SU-DHL-6 (cell line): ENCODE measurements at regions not wholly inside any gene's neighbourhood (a gene's known extent, or its start where the extent isn't known, plus 50 kb on each side); places are given as distances from the start of the nearest gene placed in this dataset.

Source experiments
- H2AFZ ChIP-seq: fragments of 200-600 bp; sonication (generic); 2 replicates; pipeline ENCODE4 v1.6.1; 2014; ENCODE audit warnings: low read depth, mild to moderate bottlenecking, moderate library complexity, mixed read lengths, antibody characterized with exemption, low read length; ENCODE audit not compliant: severe bottlenecking
- H3F3A ChIP-seq: fragments of 200-600 bp; shearing (Covaris generic); 2 replicates; pipeline ENCODE4 v1.6.0; 2016; ENCODE audit warnings: antibody characterized with exemption, mild to moderate bottlenecking; ENCODE audit not compliant: insufficient read depth
- H3K27ac ChIP-seq: fragments of 200-600 bp; sonication (generic); 2 replicates; pipeline ENCODE4 v1.5.1; 2016; ENCODE audit warnings: low read depth, mild to moderate bottlenecking, low read length, moderate library complexity, mixed read lengths
- H3K27me3 ChIP-seq: fragments of 200-600 bp; sonication (generic), shearing (Covaris generic); 2 replicates; pipeline ENCODE4 v1.6.0; 2014; ENCODE audit warnings: mild to moderate bottlenecking, low read length
- H3K36me3 ChIP-seq: fragments of 200-600 bp; sonication (generic); 2 replicates; pipeline ENCODE4 v1.6.1; 2014; ENCODE audit warnings: mild to moderate bottlenecking, low read length, mixed read lengths
- H3K4me2 ChIP-seq: fragments of 300-600, 200-600 bp; shearing (Covaris generic), sonication (generic); 2 replicates; pipeline ENCODE4 v1.6.0; 2014; ENCODE audit warnings: low read length, low read depth, mild to moderate bottlenecking; ENCODE audit not compliant: poor library complexity, severe bottlenecking
- H3K4me3 ChIP-seq: fragments of 200-600 bp; sonication (generic); 2 replicates; pipeline ENCODE4 v1.5.1; 2014; ENCODE audit warnings: antibody characterized with exemption, low read length, mild to moderate bottlenecking, mixed read lengths; ENCODE audit not compliant: insufficient read depth, poor library complexity, severe bottlenecking
- H3K79me2 ChIP-seq: fragments of 200-600 bp; sonication (generic); 2 replicates; pipeline ENCODE4 v1.6.1; 2014; ENCODE audit warnings: mild to moderate bottlenecking, low read length, moderate library complexity; ENCODE audit not compliant: insufficient read depth
- H3K9ac ChIP-seq: fragments of 200-600 bp; sonication (generic); 2 replicates; pipeline ENCODE4 v1.7.0; 2014; ENCODE audit warnings: mild to moderate bottlenecking, low read length
- H3K9me2 ChIP-seq: fragments of 200-600 bp; sonication (generic); replicated peaks from 2 replicates; pipeline ENCODE4 v1.6.1; 2014; ENCODE audit warnings: low read length; ENCODE audit not compliant: insufficient read depth
- H3K9me3 ChIP-seq: fragments of 200-600 bp; sonication (generic); 2 replicates; pipeline ENCODE4 v1.6.1; 2014; ENCODE audit warnings: low read length, mixed read lengths; ENCODE audit not compliant: insufficient read depth
- H4K20me1 ChIP-seq: fragments of 200-600 bp; sonication (generic); 2 replicates; pipeline ENCODE4 v1.6.1; 2014; ENCODE audit warnings: low read depth, mild to moderate bottlenecking, antibody characterized with exemption, low read length, moderate library complexity, mixed read lengths
- CTCF ChIP-seq: fragments of 200-600 bp; sonication (generic); IDR thresholded peaks from one replicate; pipeline ENCODE4 v1.5.1; 2017; ENCODE audit warnings: antibody characterized with exemption, mild to moderate bottlenecking, low read length, moderate library complexity; ENCODE audit not compliant: insufficient read depth, poor library complexity, severe bottlenecking
- EZH2phosphoT487 ChIP-seq: fragments of 200-600 bp; sonication (generic), shearing (Covaris generic); conservative IDR thresholded peaks from 2 replicates; pipeline ENCODE4 v1.6.1; 2018; ENCODE audit warnings: mild to moderate bottlenecking, antibody characterized with exemption, low read length, moderate library complexity, mixed read lengths

- H3K4me2 ChIP-seq, result no peak overlapping the region
- no peak overlapping the region for H3K9ac ChIP-seq
- no peaks in the 10 kb centered on the region for H4K20me1 ChIP-seq
- no peaks in the 10 kb centered on the region for H3K36me3 ChIP-seq
- H2AFZ ChIP-seq, result no peak overlapping the region
- no peak overlapping the region for H3K4me3 ChIP-seq
- H3K27me3 ChIP-seq, result no peaks in the 10 kb centered on the region
- no peaks in the 10 kb centered on the region for H3K9me3 ChIP-seq
- H3K27ac ChIP-seq, result no peak overlapping the region
- no peaks in the 10 kb centered on the region for H3K9me2 ChIP-seq
- H3K79me2 ChIP-seq, result no peaks in the 10 kb centered on the region
- TF ChIP-seq CTCF (no peak), EZH2phosphoT487 (no peak)
- no peaks in the 10 kb centered on the region for H3F3A ChIP-seq
Observed at GRCh38 chr2:239502430-239503186, 101.8 kb upstream of the HDAC4 start.

GRCh38 chr2:239500574-239501550, 100.0 kb upstream of the HDAC4 start:
- H3F3A ChIP-seq, result no peaks in the 10 kb centered on the region
- H3K4me3 ChIP-seq, result no peak overlapping the region
- no peaks in the 10 kb centered on the region for H3K36me3 ChIP-seq
- H3K4me2 ChIP-seq, result no peak overlapping the region
- no peaks in the 10 kb centered on the region for H4K20me1 ChIP-seq
- no peaks in the 10 kb centered on the region for H3K27me3 ChIP-seq
- H3K9me2 ChIP-seq, result no peaks in the 10 kb centered on the region
- no peaks in the 10 kb centered on the region for H3K9me3 ChIP-seq
- no peak overlapping the region for H3K27ac ChIP-seq
- H2AFZ ChIP-seq, result no peak overlapping the region
- no peak for TF ChIP-seq EZH2phosphoT487
- TF ChIP-seq CTCF, result no peak
- no peaks in the 10 kb centered on the region for H3K79me2 ChIP-seq
- no peak overlapping the region for H3K9ac ChIP-seq

- no peak overlapping the region for H2AFZ ChIP-seq
- H3K4me3 ChIP-seq, result no peak overlapping the region
- no peaks in the 10 kb centered on the region for H3K79me2 ChIP-seq
- no peak overlapping the region for H3K4me2 ChIP-seq
- H3K9ac ChIP-seq, result no peak overlapping the region
- no peak overlapping the region for H3K27ac ChIP-seq
- no peaks in the 10 kb centered on the region for H3K27me3 ChIP-seq
- no peaks in the 10 kb centered on the region for H3K9me3 ChIP-seq
- TF ChIP-seq CTCF (no peak), EZH2phosphoT487 (no peak)
- no peaks in the 10 kb centered on the region for H3K36me3 ChIP-seq
- no peaks in the 10 kb centered on the region for H4K20me1 ChIP-seq
- H3K9me2 ChIP-seq, result no peaks in the 10 kb centered on the region
- H3F3A ChIP-seq, result no peaks in the 10 kb centered on the region
Observed at GRCh38 chr2:239499726-239500573, 99.1 kb upstream of the HDAC4 start.
